ENCODE measurements at regions not wholly inside any gene's neighbourhood (a gene's known extent, or its start where the extent isn't known, plus 50 kb on each side); places are given as distances from the start of the nearest gene placed in this dataset.
"Not testable (repeated sequence)": the region's sequence is repeated elsewhere in the genome, so short reads cannot be mapped to it uniquely, and the experiment has no call there.

GRCh38 chr3:197456261-197457091 is 99.3 kb downstream of the BDH1 start (continued):
- peak; percentile 19; the same call in 1 of the 2 replicates for TF ChIP-seq SP2 (tag by site-specific recombination; IDR thresholded peaks at IDR 0.05)
- no peak for TF ChIP-seq TSHZ1 (tag by site-specific recombination; IDR thresholded peaks at IDR 0.05; ENCODE audit: borderline replicate concordance)
- 0 out of 2 replicates have a peak, but pooled peaks have one; percentile 14 for TF ChIP-seq ZNF18 (tag by site-specific recombination; IDR thresholded peaks at IDR 0.05)

- POLR2A ChIA-PET, CTCF ChIA-PET: not testable (repeated sequence)
Observed at GRCh38 chr3:197454841-197455240, 100.9 kb downstream of the BDH1 start.

GRCh38 chr3:197454014-197454413 is 101.8 kb downstream of the BDH1 start:
- H3K9me3 ChIP-seq (ENCODE audit: control insufficient read depth, insufficient read depth, low read depth, low read length): no peaks in the 10 kb centered on the region
- ChIA-PET POLR2A (no interaction called here), CTCF (interaction anchor here (0.9 to 1.2 kb wide), 2 partner anchors 124 to 147 kb away, joined by 3 read pairs; no protein-coding TSS in a partner anchor)
- H3K36me3 ChIP-seq (ENCODE audit: control insufficient read depth in 2 of 2, insufficient read depth in 1 of 2, low read length in 2 of 2): no peaks in the 10 kb centered on the region
- TF ChIP-seq GLI2 (tag by site-specific recombination; IDR thresholded peaks at IDR 0.05; ENCODE audit: borderline replicate concordance, low read depth) (no peak), CTCF (tag by site-specific recombination; IDR thresholded peaks at IDR 0.05) (peak; percentile 33; the same call in 1 of the 2 replicates), ZXDB (tag by site-specific recombination; IDR thresholded peaks at IDR 0.05) (no peak), ZNF654 (tag by site-specific recombination; IDR thresholded peaks at IDR 0.05; ENCODE audit: low read depth) (no peak; the same call in 1 of the 2 replicates), ZNF664 (tag by site-specific recombination; IDR thresholded peaks at IDR 0.05) (no peak), MYNN (tag by site-specific recombination; IDR thresholded peaks at IDR 0.05; ENCODE audit: borderline replicate concordance) (no peak), ZNF544 (tag by site-specific recombination; IDR thresholded peaks at IDR 0.05) (no peak)
- H3K4me1 ChIP-seq (ENCODE audit: control insufficient read depth, insufficient read depth, low read length): no peaks in the 10 kb centered on the region
- no peak overlapping the region for H3K27ac ChIP-seq (ENCODE audit: extremely low read depth, low read depth, low read length)
- no peak overlapping the region for H3K4me3 ChIP-seq (ENCODE audit: low read depth, low read length)

More at GRCh38 chr3:197454841-197455240, 100.9 kb downstream of the BDH1 start:
- H3K27ac ChIP-seq (ENCODE audit: extremely low read depth, low read depth, low read length); H3K4me3 ChIP-seq (ENCODE audit: low read depth, low read length); H3K9me3 ChIP-seq (ENCODE audit: control insufficient read depth, insufficient read depth, low read depth, low read length); H3K4me1 ChIP-seq (ENCODE audit: control insufficient read depth, insufficient read depth, low read length); H3K36me3 ChIP-seq (ENCODE audit: control insufficient read depth in 2 of 2, insufficient read depth in 1 of 2, low read length in 2 of 2): not testable (repeated sequence)

GRCh38 chr3:197450810-197451209 is 105.0 kb downstream of the BDH1 start:
- no peak overlapping the region for H3K27ac ChIP-seq (ENCODE audit: extremely low read depth, low read depth, low read length)
- no peak overlapping the region for H3K4me3 ChIP-seq (ENCODE audit: low read depth, low read length)
- ChIA-PET CTCF (interaction anchor here (0.8 kb wide), 1 partner anchor 193 kb away, joined by 3 read pairs; no protein-coding TSS in a partner anchor), POLR2A (no interaction called here)
- no peaks in the 10 kb centered on the region for H3K4me1 ChIP-seq (ENCODE audit: control insufficient read depth, insufficient read depth, low read length)
- no peak for TF ChIP-seq ZFP3 (tag by site-specific recombination; IDR thresholded peaks at IDR 0.05; ENCODE audit: low read depth)
- no peak for TF ChIP-seq ZNF645 (tag by site-specific recombination; IDR thresholded peaks at IDR 0.05)
- no peak for TF ChIP-seq PRDM2 (tag by site-specific recombination; IDR thresholded peaks at IDR 0.05; ENCODE audit: borderline replicate concordance)
- H3K36me3 ChIP-seq (ENCODE audit: control insufficient read depth in 2 of 2, insufficient read depth in 1 of 2, low read length in 2 of 2): no peaks in the 10 kb centered on the region
- H3K9me3 ChIP-seq (ENCODE audit: control insufficient read depth, insufficient read depth, low read depth, low read length): no peaks in the 10 kb centered on the region
